GM12878 (cell line): ENCODE measurements at regions not wholly inside any gene's neighbourhood (a gene's known extent, or its start where the extent isn't known, plus 50 kb on each side); places are given as distances from the start of the nearest gene placed in this dataset.

Experiments used
- ATAC-seq: fragments of 200-7000 bp; cut with Tn5 transposase; 3 replicates; pipeline ENCODE4 v1.9.1; 2020; ENCODE audit warnings: mild to moderate bottlenecking, moderate library complexity
- BruUV-seq: library from RNA; stranded (reverse); fragments of 400-500 nt; replicated peaks from 2 replicates; lab custom pipeline; 2021; lab: Mats Ljungman, UMichigan
- CTCF ChIA-PET: fragments of 300-600 bp; sonication (Branson Sonifier 250); formaldehyde crosslinking; extraction: SDS; loops from one replicate; lab custom pipeline; 2021; ENCODE audit warnings: inconsistent platforms; lab: Yijun Ruan, JAX
- POLR2A ChIA-PET: fragments of 350-600 bp; formaldehyde crosslinking; extraction: SDS; loops from one replicate; lab custom pipeline; 2021; ENCODE audit warnings: inconsistent platforms; lab: Charles Lee
- RAD21 ChIA-PET: fragments of 300-600 bp; sonication (Branson Sonifier 250); formaldehyde crosslinking; loops from one replicate; lab custom pipeline; 2023; ENCODE audit warnings: antibody characterized with exemption; ENCODE audit not compliant: unreplicated experiment; lab: Charles Lee
- SMC1A ChIA-PET: fragments of 300-600 bp; sonication (Branson Sonifier 250); formaldehyde crosslinking; loops from one replicate; lab custom pipeline; 2023; ENCODE audit not compliant: unreplicated experiment, uncharacterized antibody; lab: Charles Lee
- DNase-seq: peaks from one replicate; pipeline ENCODE4 v3.0.0-alpha.2; 2011; ENCODE audit warnings: low read depth, low spot score
- FAIRE-seq: peaks from 3 replicates; lab custom pipeline; 2011; peaks lifted over from hg19 to GRCh38; lab: Jason Lieb, UNC
- H2AFZ ChIP-seq: 2 replicates; pipeline ENCODE4 v1.6.0; 2011; ENCODE audit warnings: low read depth, low read length, control low read depth; ENCODE audit not compliant: control insufficient read depth
- H3K27ac ChIP-seq: 2 replicates; pipeline ENCODE4 v1.5.1; 2011; ENCODE audit warnings: control low read depth; ENCODE audit not compliant: control insufficient read depth, insufficient read depth
- H3K27me3 ChIP-seq, 2 experiments: replicated peaks in 1 of 2; 2 replicates each; pipeline versions ENCODE4 v1.6.0 to v1.6.1; 2011; ENCODE audit warnings: low read length in 1 of 2; ENCODE audit not compliant: control insufficient read depth in 2 of 2, insufficient read depth in 2 of 2
- H3K36me3 ChIP-seq, 2 experiments: 2 replicates each; pipeline ENCODE4 v1.5.1; 2011; ENCODE audit warnings: low read length in 1 of 2; ENCODE audit not compliant: control insufficient read depth in 2 of 2, insufficient read depth in 2 of 2
- H3K4me1 ChIP-seq: 2 replicates; pipeline ENCODE4 v1.6.1; 2011; ENCODE audit warnings: mild to moderate bottlenecking, low read length, moderate library complexity, mixed read lengths; ENCODE audit not compliant: control insufficient read depth, insufficient read depth
- H3K4me2 ChIP-seq: 2 replicates; pipeline ENCODE4 v1.6.0; 2011; ENCODE audit warnings: control low read depth; ENCODE audit not compliant: control insufficient read depth, insufficient read depth
- H3K4me3 ChIP-seq: fragments of 200-600 bp; sonication (generic); 2 replicates; pipeline ENCODE4 v1.5.1; 2016
- H3K79me2 ChIP-seq: 2 replicates; pipeline ENCODE4 v1.6.0; 2011; ENCODE audit warnings: low read length; ENCODE audit not compliant: control insufficient read depth, insufficient read depth
- H3K9ac ChIP-seq: 2 replicates; pipeline ENCODE4 v1.8.0; 2011; ENCODE audit warnings: low read length, control low read depth, mixed read lengths; ENCODE audit not compliant: control insufficient read depth, insufficient read depth
- H3K9me3 ChIP-seq: replicated peaks from 3 replicates; pipeline ENCODE4 v1.5.1; 2011; ENCODE audit warnings: mild to moderate bottlenecking, low read length; ENCODE audit not compliant: control insufficient read depth, insufficient read depth
- H4K20me1 ChIP-seq: 2 replicates; pipeline ENCODE4 v1.6.0; 2011; ENCODE audit not compliant: control insufficient read depth, insufficient read depth
- BACH1 ChIP-seq: fragments of 450-650 bp; IDR thresholded peaks from 2 replicates; pipeline ENCODE4 v1.6.1; 2017; ENCODE audit warnings: mild to moderate bottlenecking, borderline replicate concordance
- BCL11A ChIP-seq: IDR thresholded peaks from 2 replicates; pipeline ENCODE4 v1.6.1; 2011; ENCODE audit warnings: low read depth, low read length
- BHLHE40 ChIP-seq, 2 experiments: fragments of 450-650 bp in 1 of 2; IDR thresholded peaks; 2 replicates each; pipeline ENCODE4 v1.6.1; 2011 to 2017; ENCODE audit warnings: low read depth in 2 of 2, borderline replicate concordance in 1 of 2, improper control_type of control experiment in 1 of 2, low read length in 1 of 2, mild to moderate bottlenecking in 1 of 2
- HDAC2 ChIP-seq: fragments of 200-600 bp; sonication (generic); IDR thresholded peaks from 2 replicates; pipeline ENCODE4 v1.6.1; 2017
- MXI1 ChIP-seq: fragments of 150-350 bp; IDR thresholded peaks from 2 replicates; pipeline ENCODE4 v1.6.1; 2011; ENCODE audit warnings: low read depth, mild to moderate bottlenecking, inconsistent platforms, low read length, improper control_type of control experiment
- NR2F1 ChIP-seq: fragments of 450-650 bp; conservative IDR thresholded peaks from 2 replicates; pipeline ENCODE4 v1.6.1; 2017; ENCODE audit warnings: mild to moderate bottlenecking
- SP1 ChIP-seq: IDR thresholded peaks from one replicate; pipeline ENCODE4 v1.6.1; 2011; ENCODE audit warnings: low read depth, low read length
- TARDBP ChIP-seq: IDR thresholded peaks from 2 replicates; pipeline ENCODE4 v1.6.1; 2016; ENCODE audit warnings: borderline replicate concordance
- TBL1XR1 ChIP-seq: IDR thresholded peaks from 2 replicates; pipeline ENCODE4 v1.6.1; 2012; ENCODE audit warnings: low read depth, low read length, improper control_type of control experiment
- WGBS: methylation state at CpG from one replicate; pipeline ENCODE4 v1.1.6; 2016; ENCODE audit warnings: low lambda C conversion rate; ENCODE audit not compliant: insufficient replicate concordance, insufficient coverage; ENCODE audit errors: missing lambda C conversion rate; 5-methylcytosine and 5-hydroxymethylcytosine counted together
- in situ Hi-C: fragments of 300-500 bp; cut with MboI; formaldehyde crosslinking; loops from 9 replicates; pipeline ENCODE4 v1.14.3; 2018; ENCODE audit warnings: mixed read lengths
- intact Hi-C: fragments of 100-400 bp; cut with micrococcal nuclease; formaldehyde crosslinking; loops from one replicate; pipeline ENCODE4 v1.14.2; 2022; ENCODE audit not compliant: unreplicated experiment
- TF ChIP-seq, protein P1 (sequence below): fragments of 450-650 bp; IDR thresholded peaks from 2 replicates; pipeline ENCODE4 v1.6.1; 2014; ENCODE audit warnings: mild to moderate bottlenecking

DNA sequence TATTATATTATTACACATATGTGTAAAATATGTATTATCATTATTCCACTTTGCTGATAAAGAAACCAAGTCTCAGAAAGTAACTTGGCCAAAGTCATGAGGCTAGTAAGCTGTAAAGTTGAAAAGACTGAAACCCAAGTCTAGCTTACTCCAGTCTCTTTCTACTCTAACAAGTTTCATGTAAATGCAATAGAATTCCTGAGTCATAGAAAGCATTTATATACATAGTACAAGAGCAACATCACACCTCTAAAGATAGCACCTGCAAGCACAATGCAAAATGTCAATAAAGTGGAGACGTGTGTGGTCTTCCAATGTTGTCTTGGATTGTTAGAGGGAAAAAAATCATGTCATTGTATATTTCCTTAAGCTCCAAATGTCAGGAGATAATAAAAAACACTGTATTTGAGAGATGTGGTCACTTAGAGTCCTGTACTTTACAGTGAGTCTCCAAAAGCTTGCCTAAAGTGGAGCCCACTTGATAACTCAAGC is 430.3 kb upstream of the NRP1 start:
- FAIRE-seq (no peak), ATAC-seq (no peak), DNase-seq (no peak)
- ChIA-PET POLR2A (interaction anchor here (1.3 kb wide), 1 partner anchor 22 kb away, joined by 4 read pairs; no protein-coding TSS in a partner anchor), SMC1A (interaction anchor here (0.6 to 5.4 kb wide), 10 partner anchors 8 to 153 kb away, joined by 3 to 53 read pairs (median 4); no protein-coding TSS in a partner anchor), RAD21 (interaction anchor here (0.6 to 1.5 kb wide), 5 partner anchors 11 to 757 kb away, joined by 3 read pairs; no protein-coding TSS in a partner anchor), CTCF (interaction anchor here (1.5 to 1.9 kb wide), 2 partner anchors 17 to 45 kb away, joined by 5 to 6 read pairs; no protein-coding TSS in a partner anchor)
- Histone ChIP-seq H3K4me1 (no peaks in the 10 kb centered on the region), H4K20me1 (no peaks in the 10 kb centered on the region), H3K79me2 (no peaks in the 10 kb centered on the region), H3K4me2 (no peak overlapping the region), H3K4me3 (no peak overlapping the region), H3K36me3 (no peaks in the 10 kb centered on the region), H3K9ac (no peak overlapping the region), H2AFZ (no peak overlapping the region), H3K27ac (no peak overlapping the region), H3K27me3 (no peaks in the 10 kb centered on the region), H3K9me3 (no peaks in the 10 kb centered on the region; the same call in 2 of the 3 replicates)
- WGBS = 38% methylated on average over 1 of the region's 1 CpG
- intact Hi-C loops (no loop called here), in situ Hi-C loops (no loop called here)
- TF ChIP-seq, protein P1, sequence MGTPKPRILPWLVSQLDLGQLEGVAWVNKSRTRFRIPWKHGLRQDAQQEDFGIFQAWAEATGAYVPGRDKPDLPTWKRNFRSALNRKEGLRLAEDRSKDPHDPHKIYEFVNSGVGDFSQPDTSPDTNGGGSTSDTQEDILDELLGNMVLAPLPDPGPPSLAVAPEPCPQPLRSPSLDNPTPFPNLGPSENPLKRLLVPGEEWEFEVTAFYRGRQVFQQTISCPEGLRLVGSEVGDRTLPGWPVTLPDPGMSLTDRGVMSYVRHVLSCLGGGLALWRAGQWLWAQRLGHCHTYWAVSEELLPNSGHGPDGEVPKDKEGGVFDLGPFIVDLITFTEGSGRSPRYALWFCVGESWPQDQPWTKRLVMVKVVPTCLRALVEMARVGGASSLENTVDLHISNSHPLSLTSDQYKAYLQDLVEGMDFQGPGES = no peak
- no TSS peak for BruUV-seq

- ChIA-PET POLR2A (interaction anchor here (0.8 kb wide), 1 partner anchor 15 kb away, joined by 3 read pairs; no protein-coding TSS in a partner anchor), CTCF (interaction anchor here (0.6 kb wide), 1 partner anchor 208 kb away, joined by 3 read pairs; no protein-coding TSS in a partner anchor), RAD21 (interaction anchor here (1.6 to 4.1 kb wide), 2 partner anchors 9 to 13 kb away, joined by 4 to 18 read pairs; no protein-coding TSS in a partner anchor), SMC1A (interaction anchor here (1.3 to 6.6 kb wide), 6 partner anchors 12 to 48 kb away, joined by 4 to 84 read pairs (median 12); no protein-coding TSS in a partner anchor)
- Histone ChIP-seq H3K36me3 (no peaks in the 10 kb centered on the region), H2AFZ (no peak overlapping the region), H3K79me2 (no peaks in the 10 kb centered on the region), H3K27ac (no peak overlapping the region), H4K20me1 (no peaks in the 10 kb centered on the region), H3K9ac (no peak overlapping the region), H3K4me3 (no peak overlapping the region), H3K9me3 (no peaks in the 10 kb centered on the region; the same call in 2 of the 3 replicates), H3K4me2 (no peak overlapping the region), H3K4me1 (no peaks in the 10 kb centered on the region), H3K27me3 (no peaks in the 10 kb centered on the region)
- FAIRE-seq (no peak), ATAC-seq (no peak), DNase-seq (no peak)
- intact Hi-C loops = no loop called here
- BruUV-seq = no TSS peak
- in situ Hi-C loops = no loop called here
- WGBS = 31% methylated on average over 12 of the region's 12 CpGs
- no peak for TF ChIP-seq MXI1
- no peak for TF ChIP-seq HDAC2
- no peak for TF ChIP-seq BACH1
- TF ChIP-seq BHLHE40 (IDR thresholded peaks at IDR 0.05; ENCODE audit: borderline replicate concordance in 1 of 2, low read depth in 2 of 2, low read length in 1 of 2) = no peak
- TF ChIP-seq TARDBP = no peak
- no peak for TF ChIP-seq BCL11A
- no peak for TF ChIP-seq NR2F1
- no peak for TF ChIP-seq TBL1XR1
- no peak for TF ChIP-seq SP1
- TF ChIP-seq, protein P1 = no peak
Observed at GRCh38 chr10:33760056-33760943, 425.8 kb upstream of the NRP1 start.
